Spleen (tissue), 7 donors: ENCODE measurements at regions not wholly inside any gene's neighbourhood (a gene's known extent, or its start where the extent isn't known, plus 50 kb on each side); places are given as distances from the start of the nearest gene placed in this dataset.

Experiments used
- CTCF ChIP-seq, 11 experiments: fragments of 200-600 bp in 7 of 11; fragments of 450-650 bp in 4 of 11; sonication (generic) in 4 of 11; IDR thresholded peaks in 8 of 11; conservative IDR thresholded peaks in 3 of 11; 1 replicate in 7 of 11; 2 replicates in 4 of 11; pipeline versions ENCODE4 v1.4.0 to v1.8.0; 2016 to 2021; ENCODE audit warnings: antibody characterized with exemption in 11 of 11, inconsistent platforms in 4 of 11, mild to moderate bottlenecking in 1 of 11
- POLR2A ChIP-seq, 3 donors: fragments of 450-650 bp; IDR thresholded peaks; one replicate each; pipeline ENCODE4 v1.5.1; 2017; ENCODE audit warnings: antibody characterized with exemption in 3 of 3, mild to moderate bottlenecking in 1 of 3
- POLR2AphosphoS5 ChIP-seq, 3 donors: sonication (generic); formaldehyde crosslinking; IDR thresholded peaks; one replicate each; pipeline ENCODE4 v1.5.1; 2017; ENCODE audit warnings: antibody characterized with exemption in 3 of 3
- donor health status: DM: no; HTN: no; CAD: no; lungs with moderate emphysema.
- donor health status: DM: no; HTN: no; CAD: no.
- donor health status: DM: no; HTN: no; CAD: no.

GRCh38 chr16:79687249-79688130 lies 87.0 kb upstream of the MAF start:
- TF ChIP-seq POLR2A (IDR thresholded peaks at IDR 0.05), result no peak
- TF ChIP-seq CTCF (IDR thresholded peaks at IDR 0.05 in 8 of 11, conservative IDR thresholded peaks at IDR 0.05 in 3 of 11), result no peak
- TF ChIP-seq POLR2AphosphoS5 (IDR thresholded peaks at IDR 0.05), result no peak
